SU-DHL-6 (cell line): ENCODE measurements at regions not wholly inside any gene's neighbourhood (a gene's known extent, or its start where the extent isn't known, plus 50 kb on each side); places are given as distances from the start of the nearest gene placed in this dataset.

Experiments
- H2AFZ ChIP-seq: fragments of 200-600 bp; sonication (generic); 2 replicates; pipeline ENCODE4 v1.6.1; 2014; ENCODE audit warnings: low read depth, mild to moderate bottlenecking, moderate library complexity, mixed read lengths, antibody characterized with exemption, low read length; ENCODE audit not compliant: severe bottlenecking
- H3F3A ChIP-seq: fragments of 200-600 bp; shearing (Covaris generic); 2 replicates; pipeline ENCODE4 v1.6.0; 2016; ENCODE audit warnings: antibody characterized with exemption, mild to moderate bottlenecking; ENCODE audit not compliant: insufficient read depth
- H3K27ac ChIP-seq: fragments of 200-600 bp; sonication (generic); 2 replicates; pipeline ENCODE4 v1.5.1; 2016; ENCODE audit warnings: low read depth, mild to moderate bottlenecking, low read length, moderate library complexity, mixed read lengths
- H3K27me3 ChIP-seq: fragments of 200-600 bp; sonication (generic), shearing (Covaris generic); 2 replicates; pipeline ENCODE4 v1.6.0; 2014; ENCODE audit warnings: mild to moderate bottlenecking, low read length
- H3K36me3 ChIP-seq: fragments of 200-600 bp; sonication (generic); 2 replicates; pipeline ENCODE4 v1.6.1; 2014; ENCODE audit warnings: mild to moderate bottlenecking, low read length, mixed read lengths
- H3K4me2 ChIP-seq: fragments of 300-600, 200-600 bp; shearing (Covaris generic), sonication (generic); 2 replicates; pipeline ENCODE4 v1.6.0; 2014; ENCODE audit warnings: low read length, low read depth, mild to moderate bottlenecking; ENCODE audit not compliant: poor library complexity, severe bottlenecking
- H3K4me3 ChIP-seq: fragments of 200-600 bp; sonication (generic); 2 replicates; pipeline ENCODE4 v1.5.1; 2014; ENCODE audit warnings: antibody characterized with exemption, low read length, mild to moderate bottlenecking, mixed read lengths; ENCODE audit not compliant: insufficient read depth, poor library complexity, severe bottlenecking
- H3K79me2 ChIP-seq: fragments of 200-600 bp; sonication (generic); 2 replicates; pipeline ENCODE4 v1.6.1; 2014; ENCODE audit warnings: mild to moderate bottlenecking, low read length, moderate library complexity; ENCODE audit not compliant: insufficient read depth
- H3K9ac ChIP-seq: fragments of 200-600 bp; sonication (generic); 2 replicates; pipeline ENCODE4 v1.7.0; 2014; ENCODE audit warnings: mild to moderate bottlenecking, low read length
- H3K9me2 ChIP-seq: fragments of 200-600 bp; sonication (generic); replicated peaks from 2 replicates; pipeline ENCODE4 v1.6.1; 2014; ENCODE audit warnings: low read length; ENCODE audit not compliant: insufficient read depth
- H3K9me3 ChIP-seq: fragments of 200-600 bp; sonication (generic); 2 replicates; pipeline ENCODE4 v1.6.1; 2014; ENCODE audit warnings: low read length, mixed read lengths; ENCODE audit not compliant: insufficient read depth
- H4K20me1 ChIP-seq: fragments of 200-600 bp; sonication (generic); 2 replicates; pipeline ENCODE4 v1.6.1; 2014; ENCODE audit warnings: low read depth, mild to moderate bottlenecking, antibody characterized with exemption, low read length, moderate library complexity, mixed read lengths
- CTCF ChIP-seq: fragments of 200-600 bp; sonication (generic); IDR thresholded peaks from one replicate; pipeline ENCODE4 v1.5.1; 2017; ENCODE audit warnings: antibody characterized with exemption, mild to moderate bottlenecking, low read length, moderate library complexity; ENCODE audit not compliant: insufficient read depth, poor library complexity, severe bottlenecking
- EZH2phosphoT487 ChIP-seq: fragments of 200-600 bp; sonication (generic), shearing (Covaris generic); conservative IDR thresholded peaks from 2 replicates; pipeline ENCODE4 v1.6.1; 2018; ENCODE audit warnings: mild to moderate bottlenecking, antibody characterized with exemption, low read length, moderate library complexity, mixed read lengths

GRCh38 chr12:97299847-97300246 lies 162.8 kb upstream of the RMST start:
- Histone ChIP-seq H3K9me2 (no peaks in the 10 kb centered on the region), H3K9ac (no peak overlapping the region), H3K27me3 (no peaks in the 10 kb centered on the region), H4K20me1 (no peaks in the 10 kb centered on the region; the same call in 1 of the 2 replicates), H2AFZ (no peak overlapping the region), H3K79me2 (no peaks in the 10 kb centered on the region), H3K9me3 (peaks cover 7% of the 10 kb centered on the region; the same call in 1 of the 2 replicates), H3F3A (no peaks in the 10 kb centered on the region), H3K36me3 (no peaks in the 10 kb centered on the region), H3K4me3 (no peak overlapping the region), H3K27ac (no peak overlapping the region), H3K4me2 (no peak overlapping the region)
- no peak for TF ChIP-seq CTCF
- no peak for TF ChIP-seq EZH2phosphoT487

DNA sequence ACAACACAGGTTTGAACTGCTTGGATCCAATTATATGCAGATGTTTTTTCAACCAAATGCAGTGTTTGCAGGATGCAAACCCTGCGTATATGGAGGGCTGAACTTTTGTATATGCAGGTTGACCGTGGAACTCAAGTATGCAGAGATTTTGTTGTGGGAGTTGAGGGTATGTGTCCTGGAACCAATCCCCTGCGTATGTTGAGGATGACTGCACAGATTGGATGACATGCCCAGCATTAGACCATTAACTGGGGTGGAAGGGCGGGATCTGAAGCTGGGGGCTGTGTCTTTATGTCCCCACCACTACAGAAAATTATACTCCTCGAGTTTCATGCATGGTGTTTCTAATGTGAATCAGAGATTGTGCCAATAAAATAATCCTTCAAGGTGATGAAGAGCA lies 162.2 kb upstream of the RMST start:
- Histone ChIP-seq H3K9me3 (peaks cover 3% of the 10 kb centered on the region; the same call in 1 of the 2 replicates), H3K27me3 (no peaks in the 10 kb centered on the region), H4K20me1 (no peaks in the 10 kb centered on the region; the same call in 1 of the 2 replicates), H2AFZ (no peak overlapping the region), H3K4me3 (no peak overlapping the region), H3F3A (no peaks in the 10 kb centered on the region), H3K27ac (no peak overlapping the region), H3K4me2 (no peak overlapping the region), H3K36me3 (no peaks in the 10 kb centered on the region), H3K9ac (no peak overlapping the region), H3K79me2 (no peaks in the 10 kb centered on the region), H3K9me2 (no peaks in the 10 kb centered on the region)
- TF ChIP-seq CTCF (no peak), EZH2phosphoT487 (no peak)

GRCh38 chr12:97300891-97301290 lies 161.7 kb upstream of the RMST start:
- no peak overlapping the region for H3K4me3 ChIP-seq
- H3K4me2 ChIP-seq: no peak overlapping the region
- no peaks in the 10 kb centered on the region for H3K9me3 ChIP-seq
- no peak for TF ChIP-seq CTCF
- no peak for TF ChIP-seq EZH2phosphoT487
- no peaks in the 10 kb centered on the region for H3F3A ChIP-seq
- no peaks in the 10 kb centered on the region for H3K79me2 ChIP-seq
- no peak overlapping the region for H2AFZ ChIP-seq
- H3K9ac ChIP-seq: no peak overlapping the region
- no peaks in the 10 kb centered on the region for H3K9me2 ChIP-seq
- no peaks in the 10 kb centered on the region for H3K36me3 ChIP-seq
- H4K20me1 ChIP-seq: no peaks in the 10 kb centered on the region; the same call in 1 of the 2 replicates
- H3K27ac ChIP-seq: no peak overlapping the region
- H3K27me3 ChIP-seq: no peaks in the 10 kb centered on the region
